Natural killer cell (primary cell): ENCODE measurements at regions not wholly inside any gene's neighbourhood (a gene's known extent, or its start where the extent isn't known, plus 50 kb on each side); places are given as distances from the start of the nearest gene placed in this dataset.
A peak's percentile ranks its signal among the peaks of the same experiment; 100 is the strongest.

Experiments used
- ATAC-seq, 3 donors: fragments of 150-1000 bp in 2 of 3; fragments of 200-7000 bp in 1 of 3; cut with Tn5 transposase; 1 replicate in 1 of 3; 2 replicates in 2 of 3; pipeline ENCODE4 v1.10.0; 2021; ENCODE audit warnings: mild to moderate bottlenecking in 2 of 3, moderate library complexity in 2 of 3
- DNase-seq, 2 donors: peaks; one replicate each; pipeline versions ENCODE4 v3.0.0 to v3.0.0-alpha.2; 2013 to 2021; ENCODE audit warnings: mixed read lengths in 1 of 2
- H3K27ac ChIP-seq: one replicate; pipeline ENCODE4 v1.5.1; 2013; ENCODE audit warnings: mild to moderate bottlenecking, low read length
- H3K27me3 ChIP-seq: one replicate; pipeline ENCODE4 v1.6.1; 2013; ENCODE audit warnings: low read length; ENCODE audit not compliant: control insufficient read depth, insufficient read depth
- H3K36me3 ChIP-seq: one replicate; pipeline ENCODE4 v1.6.1; 2013; ENCODE audit warnings: low read length; ENCODE audit not compliant: control insufficient read depth, insufficient read depth
- H3K4me1 ChIP-seq: one replicate; pipeline ENCODE4 v1.6.1; 2013; ENCODE audit warnings: low read length; ENCODE audit not compliant: control insufficient read depth, insufficient read depth
- H3K4me3 ChIP-seq: one replicate; pipeline ENCODE4 v1.5.1; 2013; ENCODE audit warnings: low read length
- H3K9me3 ChIP-seq: one replicate; pipeline ENCODE4 v1.6.1; 2013; ENCODE audit warnings: low read length; ENCODE audit not compliant: control insufficient read depth, insufficient read depth
- H3K27ac Mint-ChIP-seq, 2 donors: one replicate each; pipeline ENCODE4 v1.8.0; 2022; ENCODE audit warnings: mild to moderate bottlenecking in 2 of 2, mixed read lengths in 2 of 2, moderate library complexity in 1 of 2
- H3K27me3 Mint-ChIP-seq, 2 donors: one replicate each; pipeline ENCODE4 v1.8.0; 2022; ENCODE audit warnings: low read depth in 2 of 2, mixed read lengths in 2 of 2
- H3K36me3 Mint-ChIP-seq: one replicate; pipeline ENCODE4 v1.8.0; 2022; ENCODE audit warnings: mixed read lengths
- H3K4me1 Mint-ChIP-seq, 2 donors: one replicate each; pipeline ENCODE4 v1.8.0; 2022; ENCODE audit warnings: mixed read lengths in 2 of 2
- H3K4me3 Mint-ChIP-seq: one replicate; pipeline ENCODE4 v1.8.0; 2022; ENCODE audit warnings: mild to moderate bottlenecking, moderate library complexity, mixed read lengths
- H3K9me3 Mint-ChIP-seq, 2 donors: one replicate each; pipeline ENCODE4 v1.8.0; 2022; ENCODE audit warnings: mixed read lengths in 2 of 2
- CTCF ChIP-seq: fragments of 200-600 bp; IDR thresholded peaks from one replicate; pipeline ENCODE4 v1.8.0; 2022; ENCODE audit warnings: antibody characterized with exemption
- WGBS: methylation state at CpG from one replicate; pipeline ENCODE4 v1.1.7; 2013; ENCODE audit warnings: missing lambda C conversion rate; ENCODE audit not compliant: insufficient coverage; 5-methylcytosine and 5-hydroxymethylcytosine counted together
- intact Hi-C: fragments of 100-400 bp; cut with micrococcal nuclease; formaldehyde crosslinking; loops from one replicate; pipeline ENCODE4 v1.14.2; 2022

- TF ChIP-seq CTCF = no peak
- peak; percentile 48 to 72 (median 58) for ATAC-seq
- peak overlapping the region; percentile 99 for H3K4me3 Mint-ChIP-seq
- no peaks in the 10 kb centered on the region for H3K36me3 ChIP-seq
- no peaks in the 10 kb centered on the region for H3K27me3 ChIP-seq
- no peaks in the 10 kb centered on the region for H3K27me3 Mint-ChIP-seq
- peak; percentile 92 to 93 for DNase-seq
- H3K4me3 ChIP-seq = peak overlapping the region; percentile 65
- peak overlapping the region; percentile 92 to 97 for H3K27ac Mint-ChIP-seq
- no peaks in the 10 kb centered on the region for H3K9me3 ChIP-seq
- peaks cover 29% of the 10 kb centered on the region for H3K4me1 ChIP-seq
- no peaks in the 10 kb centered on the region for H3K36me3 Mint-ChIP-seq
- H3K9me3 Mint-ChIP-seq = no peaks in the 10 kb centered on the region
- peaks cover 56% of the 10 kb centered on the region in 2 donors for H3K4me1 Mint-ChIP-seq
- under 1% methylated on average over 61 of the region's 61 CpGs for WGBS
- peak overlapping the region; percentile 87 for H3K27ac ChIP-seq
- intact Hi-C loops = loop anchor here (2.0 to 10.0 kb wide), 5 partner anchors 79 to 1737 kb away; a partner anchor contains a TSS
Measured at GRCh38 chr6:26156105-26156849, 69.0 kb downstream of the HFE start.

GRCh38 chr6:26156850-26157250 is 69.6 kb downstream of the HFE start:
- 0% methylated on average over 18 of the region's 18 CpGs for WGBS
- no peaks in the 10 kb centered on the region for H3K9me3 ChIP-seq
- peaks cover 56% of the 10 kb centered on the region in 2 donors for H3K4me1 Mint-ChIP-seq
- intact Hi-C loops = loop anchor here (1.0 to 10.0 kb wide), 7 partner anchors 34 to 1736 kb away; a partner anchor contains a TSS
- peak overlapping the region; percentile 87 for H3K27ac ChIP-seq
- H3K36me3 Mint-ChIP-seq = no peaks in the 10 kb centered on the region
- H3K27me3 ChIP-seq = no peaks in the 10 kb centered on the region
- no peaks in the 10 kb centered on the region for H3K9me3 Mint-ChIP-seq
- no peaks in the 10 kb centered on the region for H3K36me3 ChIP-seq
- H3K4me3 ChIP-seq = peak overlapping the region; percentile 65
- peak overlapping the region; percentile 92 to 97 for H3K27ac Mint-ChIP-seq
- peaks cover 29% of the 10 kb centered on the region for H3K4me1 ChIP-seq
- no peaks in the 10 kb centered on the region for H3K27me3 Mint-ChIP-seq
- H3K4me3 Mint-ChIP-seq = peak overlapping the region; percentile 99
- peak; percentile 0 to 8 (median 6) for ATAC-seq
- TF ChIP-seq CTCF = no peak
- DNase-seq = peak in 1 of 2 donors; percentile 79

DNA sequence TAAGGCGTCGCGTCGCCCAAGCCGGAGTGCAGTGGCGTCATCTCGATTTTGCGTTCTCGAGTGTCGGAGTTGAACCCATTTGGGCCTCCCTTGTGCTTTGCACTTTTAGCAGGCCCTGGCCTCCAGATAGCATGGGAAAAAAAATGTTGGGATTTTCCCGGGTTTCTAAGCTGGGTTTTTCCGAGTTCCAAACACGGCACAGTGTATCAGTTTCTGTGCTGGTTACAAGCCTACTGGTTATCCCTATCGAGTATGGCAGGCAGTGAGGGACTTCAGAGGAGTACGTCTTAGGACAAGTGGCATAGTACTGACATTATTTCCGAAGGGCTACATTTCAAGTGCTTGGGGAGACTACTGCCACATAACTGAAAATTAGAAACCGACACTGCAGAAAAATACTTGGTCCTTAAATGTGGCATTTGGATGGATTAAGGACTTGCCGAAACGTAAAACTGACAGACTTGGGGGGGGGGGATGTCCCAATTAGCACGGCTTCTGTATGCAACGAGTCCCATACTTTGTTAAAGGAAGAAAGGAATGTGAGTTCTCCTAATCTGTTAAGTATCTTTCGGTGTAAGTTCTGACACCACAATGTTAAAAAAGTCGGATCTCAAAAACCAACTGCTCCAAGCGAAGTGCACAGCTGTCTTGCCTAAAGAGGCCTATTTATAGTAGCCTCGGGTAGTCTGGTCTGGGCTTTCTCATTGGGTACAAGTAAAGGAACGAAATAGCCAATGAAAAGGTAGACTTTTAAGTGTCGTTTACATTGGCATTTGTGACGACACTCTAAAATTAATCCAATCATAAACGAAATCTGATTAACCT is 70.2 kb downstream of the HFE start:
- H3K27me3 ChIP-seq = no peaks in the 10 kb centered on the region
- intact Hi-C loops = loop anchor here (1.0 to 10.0 kb wide), 14 partner anchors 15 to 1735 kb away; a partner anchor contains a TSS
- H3K4me1 ChIP-seq = peaks cover 29% of the 10 kb centered on the region
- no peaks in the 10 kb centered on the region for H3K9me3 ChIP-seq
- Mint-ChIP-seq H3K4me1 (peaks cover 56% of the 10 kb centered on the region in 2 donors), H3K36me3 (no peaks in the 10 kb centered on the region), H3K27ac (peak overlapping the region; percentile 92 to 97), H3K4me3 (peak overlapping the region; percentile 99), H3K9me3 (no peaks in the 10 kb centered on the region), H3K27me3 (no peaks in the 10 kb centered on the region)
- H3K27ac ChIP-seq = peak overlapping the region; percentile 87
- ATAC-seq = peak; percentile 69 to 85 (median 74)
- H3K36me3 ChIP-seq = no peaks in the 10 kb centered on the region
- peak overlapping the region; percentile 65 for H3K4me3 ChIP-seq
- peak; percentile 70 to 95 for DNase-seq
- TF ChIP-seq CTCF = no peak
- under 1% methylated on average over 29 of the region's 29 CpGs for WGBS
